ENCODE measurements at regions not wholly inside any gene's neighbourhood (a gene's known extent, or its start where the extent isn't known, plus 50 kb on each side); places are given as distances from the start of the nearest gene placed in this dataset.

GRCh38 chr5:106262395-106262794, 1408.3 kb downstream of the EFNA5 start:
- TF ChIP-seq CTCF (IDR thresholded peaks at IDR 0.05) (no peak), RCOR1 (IDR thresholded peaks at IDR 0.05; ENCODE audit: low read length) (no peak)
